Right lobe of liver (tissue), 4 donors: ENCODE measurements at regions not wholly inside any gene's neighbourhood (a gene's known extent, or its start where the extent isn't known, plus 50 kb on each side); places are given as distances from the start of the nearest gene placed in this dataset.

Experiments used
- POLR2A ChIP-seq: fragments of 450-650 bp; IDR thresholded peaks from one replicate; pipeline ENCODE4 v1.6.1; 2017; ENCODE audit warnings: antibody characterized with exemption, mild to moderate bottlenecking
- TF ChIP-seq, protein P1 (sequence below), 4 donors: fragments of 200-600 bp in 3 of 4; fragments of 450-650 bp in 1 of 4; IDR thresholded peaks; one replicate each; pipeline versions ENCODE4 v1.5.1 to v1.8.0; 2016 to 2022; ENCODE audit warnings: antibody characterized with exemption in 4 of 4, mild to moderate bottlenecking in 2 of 4
- donor health status: DM: no; HTN: no; CAD: no.
- donor health status: DM: no; HTN: no; CAD: no.
- donor health status: DM: no; HTN: yes; CAD: no.

DNA sequence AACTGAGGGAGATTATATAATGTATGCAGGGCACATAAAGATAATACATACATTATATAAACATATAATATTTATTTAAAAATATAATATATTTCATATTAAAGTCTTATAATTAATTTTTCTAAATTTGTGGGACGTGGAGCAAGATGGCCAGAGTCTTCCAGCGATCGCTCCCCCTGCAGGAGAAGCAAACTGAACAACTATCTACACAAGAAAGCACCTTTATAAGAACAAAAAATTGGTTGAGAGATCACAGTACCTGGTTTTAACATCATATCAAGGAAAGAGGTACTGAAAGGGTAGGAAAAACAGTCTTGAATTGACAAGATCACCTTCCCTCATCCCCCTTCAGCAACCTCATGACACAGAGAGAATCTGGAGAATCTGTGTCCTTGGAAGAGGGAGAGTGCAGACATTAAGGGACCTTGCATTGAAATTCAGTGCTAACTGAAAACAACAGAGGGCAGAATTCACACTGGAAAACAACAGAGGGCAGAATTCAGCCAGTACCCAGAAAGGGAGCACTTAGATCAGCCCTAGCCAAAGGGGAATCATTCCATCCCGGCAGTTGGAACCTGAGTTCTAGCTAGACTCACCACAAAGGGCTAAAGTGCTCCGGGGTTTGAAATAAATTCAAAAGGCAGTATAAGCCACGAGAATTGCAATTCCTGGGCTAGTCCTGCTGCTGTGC lies 262.5 kb upstream of the NDST3 start:
- no peak for TF ChIP-seq POLR2A
- TF ChIP-seq, protein P1, sequence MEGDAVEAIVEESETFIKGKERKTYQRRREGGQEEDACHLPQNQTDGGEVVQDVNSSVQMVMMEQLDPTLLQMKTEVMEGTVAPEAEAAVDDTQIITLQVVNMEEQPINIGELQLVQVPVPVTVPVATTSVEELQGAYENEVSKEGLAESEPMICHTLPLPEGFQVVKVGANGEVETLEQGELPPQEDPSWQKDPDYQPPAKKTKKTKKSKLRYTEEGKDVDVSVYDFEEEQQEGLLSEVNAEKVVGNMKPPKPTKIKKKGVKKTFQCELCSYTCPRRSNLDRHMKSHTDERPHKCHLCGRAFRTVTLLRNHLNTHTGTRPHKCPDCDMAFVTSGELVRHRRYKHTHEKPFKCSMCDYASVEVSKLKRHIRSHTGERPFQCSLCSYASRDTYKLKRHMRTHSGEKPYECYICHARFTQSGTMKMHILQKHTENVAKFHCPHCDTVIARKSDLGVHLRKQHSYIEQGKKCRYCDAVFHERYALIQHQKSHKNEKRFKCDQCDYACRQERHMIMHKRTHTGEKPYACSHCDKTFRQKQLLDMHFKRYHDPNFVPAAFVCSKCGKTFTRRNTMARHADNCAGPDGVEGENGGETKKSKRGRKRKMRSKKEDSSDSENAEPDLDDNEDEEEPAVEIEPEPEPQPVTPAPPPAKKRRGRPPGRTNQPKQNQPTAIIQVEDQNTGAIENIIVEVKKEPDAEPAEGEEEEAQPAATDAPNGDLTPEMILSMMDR (IDR thresholded peaks at IDR 0.05): no peak
